ENCODE measurements at regions not wholly inside any gene's neighbourhood (a gene's known extent, or its start where the extent isn't known, plus 50 kb on each side); places are given as distances from the start of the nearest gene placed in this dataset.
"Not testable (repeated sequence)": the region's sequence is repeated elsewhere in the genome, so short reads cannot be mapped to it uniquely, and the experiment has no call there.

- ChIA-PET CTCF (no interaction called here), POLR2A (no interaction called here)
- H3K27ac Mint-ChIP-seq, result no peak overlapping the region
- H3K9me3 Mint-ChIP-seq (ENCODE audit: low read depth), result peaks cover 11% of the 10 kb centered on the region
- no peaks in the 10 kb centered on the region for H3K4me1 Mint-ChIP-seq
- no peak overlapping the region for H3K4me3 Mint-ChIP-seq
- intact Hi-C loops (cut with DNase I, micrococcal nuclease), result no loop called here
- H3K36me3 Mint-ChIP-seq (ENCODE audit: low read depth), result no peaks in the 10 kb centered on the region
- peaks cover 4% of the 10 kb centered on the region for H3K27me3 Mint-ChIP-seq
- no peak for ATAC-seq
- DNase-seq, result no peak
Observed at GRCh38 chr16:9345880-9346279, 254.4 kb downstream of the HAPSTR1 start.

- POLR2A ChIA-PET, result no interaction called here
- CTCF ChIA-PET, result no interaction called here
- DNase-seq, result no peak
- no peaks in the 10 kb centered on the region for H3K36me3 Mint-ChIP-seq (ENCODE audit: low read depth)
- H3K27ac Mint-ChIP-seq, result no peak overlapping the region
- H3K4me3 Mint-ChIP-seq, result no peak overlapping the region
- ATAC-seq, result no peak
- no peaks in the 10 kb centered on the region for H3K4me1 Mint-ChIP-seq
- H3K27me3 Mint-ChIP-seq, result no peaks in the 10 kb centered on the region
- H3K9me3 Mint-ChIP-seq (ENCODE audit: low read depth), result peaks cover 11% of the 10 kb centered on the region
- intact Hi-C loops (cut with DNase I, micrococcal nuclease), result no loop called here
Observed at GRCh38 chr16:9348912-9349311, 257.5 kb downstream of the HAPSTR1 start.

- H3K27me3 Mint-ChIP-seq; intact Hi-C loops (cut with DNase I, micrococcal nuclease); ATAC-seq; H3K27ac Mint-ChIP-seq; DNase-seq; H3K4me1 Mint-ChIP-seq; CTCF ChIA-PET; H3K4me3 Mint-ChIP-seq; POLR2A ChIA-PET; H3K36me3 Mint-ChIP-seq (ENCODE audit: low read depth): not testable (repeated sequence)
- H3K9me3 Mint-ChIP-seq (ENCODE audit: low read depth), result peaks cover 11% of the 10 kb centered on the region
Observed at GRCh38 chr16:9349373-9349960, 258.0 kb downstream of the HAPSTR1 start.

GRCh38 chr16:9350119-9350799, 258.8 kb downstream of the HAPSTR1 start:
- DNase-seq; H3K4me3 Mint-ChIP-seq; POLR2A ChIA-PET; ATAC-seq; intact Hi-C loops (cut with DNase I, micrococcal nuclease); H3K36me3 Mint-ChIP-seq (ENCODE audit: low read depth); H3K27me3 Mint-ChIP-seq; CTCF ChIA-PET; H3K27ac Mint-ChIP-seq; H3K4me1 Mint-ChIP-seq: not testable (repeated sequence)
- peaks cover 13% of the 10 kb centered on the region for H3K9me3 Mint-ChIP-seq (ENCODE audit: low read depth)

GRCh38 chr16:9351440-9351839, 260.0 kb downstream of the HAPSTR1 start:
- Mint-ChIP-seq H3K4me3 (no peak overlapping the region), H3K27me3 (no peaks in the 10 kb centered on the region), H3K27ac (no peak overlapping the region), H3K9me3 (ENCODE audit: low read depth) (peaks cover 14% of the 10 kb centered on the region), H3K4me1 (no peaks in the 10 kb centered on the region), H3K36me3 (ENCODE audit: low read depth) (no peaks in the 10 kb centered on the region)
- ATAC-seq (no peak), DNase-seq (no peak)
- ChIA-PET CTCF (no interaction called here), POLR2A (no interaction called here)
- intact Hi-C loops (cut with DNase I, micrococcal nuclease), result no loop called here

GRCh38 chr16:9351841-9352434, 260.5 kb downstream of the HAPSTR1 start:
- no peak for ATAC-seq
- no peak for DNase-seq
- ChIA-PET POLR2A (no interaction called here), CTCF (interaction anchor here (0.6 kb wide), 1 partner anchor 424 kb away, joined by 3 read pairs; no protein-coding TSS in a partner anchor)
- Mint-ChIP-seq H3K36me3 (ENCODE audit: low read depth) (no peaks in the 10 kb centered on the region), H3K27ac (no peak overlapping the region), H3K27me3 (no peaks in the 10 kb centered on the region), H3K4me1 (no peaks in the 10 kb centered on the region), H3K9me3 (ENCODE audit: low read depth) (peaks cover 16% of the 10 kb centered on the region), H3K4me3 (no peak overlapping the region)
- intact Hi-C loops (cut with DNase I, micrococcal nuclease), result no loop called here

GRCh38 chr16:9357829-9358228, 266.4 kb downstream of the HAPSTR1 start:
- ATAC-seq (no peak), DNase-seq (no peak)
- Mint-ChIP-seq H3K9me3 (ENCODE audit: low read depth) (peaks cover 12% of the 10 kb centered on the region), H3K4me1 (no peaks in the 10 kb centered on the region), H3K36me3 (ENCODE audit: low read depth) (no peaks in the 10 kb centered on the region), H3K27me3 (peaks cover 2% of the 10 kb centered on the region), H3K4me3 (no peak overlapping the region), H3K27ac (no peak overlapping the region)
- CTCF ChIA-PET, result no interaction called here
- intact Hi-C loops (cut with DNase I, micrococcal nuclease), result no loop called here
- POLR2A ChIA-PET, result no interaction called here

GRCh38 chr16:9360075-9360474, 268.6 kb downstream of the HAPSTR1 start:
- ChIA-PET POLR2A (no interaction called here), CTCF (no interaction called here)
- intact Hi-C loops (cut with DNase I, micrococcal nuclease), result no loop called here
- H3K4me1 Mint-ChIP-seq, result no peaks in the 10 kb centered on the region
- H3K27ac Mint-ChIP-seq, result no peak overlapping the region
- H3K36me3 Mint-ChIP-seq (ENCODE audit: low read depth), result no peaks in the 10 kb centered on the region
- no peak for ATAC-seq
- peaks cover 4% of the 10 kb centered on the region for H3K27me3 Mint-ChIP-seq
- DNase-seq, result no peak
- peaks cover 16% of the 10 kb centered on the region for H3K9me3 Mint-ChIP-seq (ENCODE audit: low read depth)
- no peak overlapping the region for H3K4me3 Mint-ChIP-seq

- POLR2A ChIA-PET, result no interaction called here
- H3K4me1 Mint-ChIP-seq, result no peaks in the 10 kb centered on the region
- H3K4me3 Mint-ChIP-seq, result no peak overlapping the region
- no peak for ATAC-seq
- peaks cover 7% of the 10 kb centered on the region for H3K27me3 Mint-ChIP-seq
- H3K9me3 Mint-ChIP-seq (ENCODE audit: low read depth), result peaks cover 11% of the 10 kb centered on the region
- intact Hi-C loops (cut with DNase I, micrococcal nuclease), result no loop called here
- CTCF ChIA-PET, result interaction anchor here (0.7 kb wide), 1 partner anchor 757 kb away, joined by 3 read pairs; no protein-coding TSS in a partner anchor
- no peaks in the 10 kb centered on the region for H3K36me3 Mint-ChIP-seq (ENCODE audit: low read depth)
- DNase-seq, result no peak
- no peak overlapping the region for H3K27ac Mint-ChIP-seq
Observed at GRCh38 chr16:9362050-9362449, 270.6 kb downstream of the HAPSTR1 start.

GRCh38 chr16:9362604-9363003, 271.2 kb downstream of the HAPSTR1 start:
- no peaks in the 10 kb centered on the region for H3K4me1 Mint-ChIP-seq
- ChIA-PET POLR2A (no interaction called here), CTCF (no interaction called here)
- H3K4me3 Mint-ChIP-seq, result no peak overlapping the region
- H3K9me3 Mint-ChIP-seq (ENCODE audit: low read depth), result peaks cover 5% of the 10 kb centered on the region
- no peak for ATAC-seq
- no peak overlapping the region for H3K27ac Mint-ChIP-seq
- intact Hi-C loops (cut with DNase I, micrococcal nuclease), result no loop called here
- H3K27me3 Mint-ChIP-seq, result peaks cover 7% of the 10 kb centered on the region
- no peak for DNase-seq
- no peaks in the 10 kb centered on the region for H3K36me3 Mint-ChIP-seq (ENCODE audit: low read depth)

GRCh38 chr16:9363520-9363919, 272.1 kb downstream of the HAPSTR1 start:
- H3K36me3 Mint-ChIP-seq (ENCODE audit: low read depth), result no peaks in the 10 kb centered on the region
- intact Hi-C loops (cut with DNase I, micrococcal nuclease), result no loop called here

GRCh38 chr16:9364721-9365369, 273.4 kb downstream of the HAPSTR1 start:
- no peaks in the 10 kb centered on the region for H3K36me3 Mint-ChIP-seq (ENCODE audit: low read depth)
- ChIA-PET CTCF (no interaction called here), POLR2A (no interaction called here)
- H3K9me3 Mint-ChIP-seq (ENCODE audit: low read depth), result peaks cover 4% of the 10 kb centered on the region
- peaks cover 8% of the 10 kb centered on the region for H3K27me3 Mint-ChIP-seq
- intact Hi-C loops (cut with DNase I, micrococcal nuclease), result no loop called here
- ATAC-seq, result no peak
- no peak for DNase-seq
- H3K4me1 Mint-ChIP-seq, result no peaks in the 10 kb centered on the region
- H3K27ac Mint-ChIP-seq, result no peak overlapping the region
- no peak overlapping the region for H3K4me3 Mint-ChIP-seq

More at GRCh38 chr16:9363520-9363919, 272.1 kb downstream of the HAPSTR1 start:
- Mint-ChIP-seq H3K27me3 (peaks cover 10% of the 10 kb centered on the region), H3K9me3 (ENCODE audit: low read depth) (peaks cover 4% of the 10 kb centered on the region), H3K4me1 (no peaks in the 10 kb centered on the region), H3K27ac (no peak overlapping the region), H3K4me3 (no peak overlapping the region)
- CTCF ChIA-PET, result no interaction called here
- DNase-seq (no peak), ATAC-seq (no peak)
- POLR2A ChIA-PET, result no interaction called here

Data from activated CD4-positive, alpha-beta T cell treated with anti-CD3 and anti-CD28 coated beads for 36 hours (primary cell).